ENCODE measurements at regions not wholly inside any gene's neighbourhood (a gene's known extent, or its start where the extent isn't known, plus 50 kb on each side); places are given as distances from the start of the nearest gene placed in this dataset.

DNA sequence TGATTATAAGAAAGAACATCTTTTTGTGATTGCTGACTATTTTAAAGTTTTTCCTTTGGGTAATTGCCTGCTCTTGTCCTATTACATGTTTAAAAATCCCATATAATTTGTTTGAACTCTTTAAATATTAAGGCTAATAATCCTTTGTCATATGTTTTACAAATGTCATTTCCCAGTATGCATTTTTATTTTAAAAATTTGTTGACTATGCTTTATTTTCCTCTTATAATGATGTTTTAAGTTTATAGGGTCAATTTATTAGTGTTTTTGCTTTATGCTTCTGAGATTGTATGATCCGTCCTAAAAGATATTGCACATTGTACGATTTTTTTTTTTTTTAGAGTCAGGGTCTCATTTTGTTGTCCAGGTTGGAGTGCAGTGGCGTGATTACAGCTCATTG lies 297.2 kb downstream of the RNF144B start:
- no peak for DNase-seq (ENCODE audit: low spot score)
- no peak overlapping the region for H3K4me3 ChIP-seq (ENCODE audit: severe bottlenecking)
- no peaks in the 10 kb centered on the region for H3K27me3 ChIP-seq (ENCODE audit: insufficient read depth, poor library complexity, severe bottlenecking)
- H3K9me3 ChIP-seq (ENCODE audit: severe bottlenecking): peaks cover under 1% of the 10 kb centered on the region
- H3K4me1 ChIP-seq (ENCODE audit: insufficient read depth, poor library complexity, severe bottlenecking): no peaks in the 10 kb centered on the region
- ATAC-seq (ENCODE audit: low read depth): no peak
- H3K27ac ChIP-seq (ENCODE audit: poor library complexity, severe bottlenecking): no peak overlapping the region
- no peaks in the 10 kb centered on the region for H3K36me3 ChIP-seq (ENCODE audit: low read depth)
- TF ChIP-seq, protein P1, sequence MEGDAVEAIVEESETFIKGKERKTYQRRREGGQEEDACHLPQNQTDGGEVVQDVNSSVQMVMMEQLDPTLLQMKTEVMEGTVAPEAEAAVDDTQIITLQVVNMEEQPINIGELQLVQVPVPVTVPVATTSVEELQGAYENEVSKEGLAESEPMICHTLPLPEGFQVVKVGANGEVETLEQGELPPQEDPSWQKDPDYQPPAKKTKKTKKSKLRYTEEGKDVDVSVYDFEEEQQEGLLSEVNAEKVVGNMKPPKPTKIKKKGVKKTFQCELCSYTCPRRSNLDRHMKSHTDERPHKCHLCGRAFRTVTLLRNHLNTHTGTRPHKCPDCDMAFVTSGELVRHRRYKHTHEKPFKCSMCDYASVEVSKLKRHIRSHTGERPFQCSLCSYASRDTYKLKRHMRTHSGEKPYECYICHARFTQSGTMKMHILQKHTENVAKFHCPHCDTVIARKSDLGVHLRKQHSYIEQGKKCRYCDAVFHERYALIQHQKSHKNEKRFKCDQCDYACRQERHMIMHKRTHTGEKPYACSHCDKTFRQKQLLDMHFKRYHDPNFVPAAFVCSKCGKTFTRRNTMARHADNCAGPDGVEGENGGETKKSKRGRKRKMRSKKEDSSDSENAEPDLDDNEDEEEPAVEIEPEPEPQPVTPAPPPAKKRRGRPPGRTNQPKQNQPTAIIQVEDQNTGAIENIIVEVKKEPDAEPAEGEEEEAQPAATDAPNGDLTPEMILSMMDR (IDR thresholded peaks at IDR 0.05; ENCODE audit: poor library complexity, severe bottlenecking): no peak

DNA sequence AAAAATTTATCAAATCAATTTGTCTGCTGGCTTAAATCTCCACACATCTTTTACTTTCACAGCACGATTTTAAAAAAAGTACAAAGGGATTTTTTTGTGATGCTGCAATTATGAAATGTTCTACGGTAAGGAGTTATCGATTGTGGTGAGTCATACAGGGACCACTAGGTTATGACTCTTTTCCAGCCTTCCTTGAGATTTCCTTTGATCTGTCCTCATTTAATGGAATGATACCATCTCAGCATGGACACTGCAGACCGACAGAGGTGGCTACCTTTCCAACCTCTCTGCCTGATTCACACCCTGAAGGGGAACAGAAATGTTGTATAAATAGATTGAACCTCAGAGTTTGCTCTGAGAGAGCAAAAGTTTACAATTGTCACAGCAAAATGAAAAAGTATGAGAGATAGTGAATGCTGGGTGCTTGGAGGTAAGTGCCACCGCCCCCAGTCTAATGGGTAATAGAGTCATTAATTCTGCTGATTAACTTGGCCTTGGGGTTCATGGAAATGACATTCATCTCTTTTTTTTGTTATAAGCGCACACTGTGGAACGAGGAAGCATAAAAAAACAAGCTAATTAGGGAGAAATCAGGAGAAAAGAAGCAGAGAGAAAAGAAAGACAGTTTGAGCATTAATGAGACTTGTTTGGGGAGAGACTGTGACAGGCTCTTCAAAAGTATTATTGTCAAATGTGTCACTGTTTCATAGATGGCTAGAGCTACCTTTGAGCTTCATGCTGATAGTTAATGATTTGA lies 306.0 kb downstream of the RNF144B start:
- no peaks in the 10 kb centered on the region for H3K36me3 ChIP-seq (ENCODE audit: low read depth)
- no peaks in the 10 kb centered on the region for H3K27me3 ChIP-seq (ENCODE audit: insufficient read depth, poor library complexity, severe bottlenecking)
- no peak overlapping the region for H3K27ac ChIP-seq (ENCODE audit: poor library complexity, severe bottlenecking)
- DNase-seq (ENCODE audit: low spot score) (no peak), ATAC-seq (ENCODE audit: low read depth) (no peak)
- no peaks in the 10 kb centered on the region for H3K9me3 ChIP-seq (ENCODE audit: severe bottlenecking)
- no peak overlapping the region for H3K4me3 ChIP-seq (ENCODE audit: severe bottlenecking)
- no peaks in the 10 kb centered on the region for H3K4me1 ChIP-seq (ENCODE audit: insufficient read depth, poor library complexity, severe bottlenecking)
- TF ChIP-seq, protein P1 (IDR thresholded peaks at IDR 0.05; ENCODE audit: poor library complexity, severe bottlenecking): no peak

DNA sequence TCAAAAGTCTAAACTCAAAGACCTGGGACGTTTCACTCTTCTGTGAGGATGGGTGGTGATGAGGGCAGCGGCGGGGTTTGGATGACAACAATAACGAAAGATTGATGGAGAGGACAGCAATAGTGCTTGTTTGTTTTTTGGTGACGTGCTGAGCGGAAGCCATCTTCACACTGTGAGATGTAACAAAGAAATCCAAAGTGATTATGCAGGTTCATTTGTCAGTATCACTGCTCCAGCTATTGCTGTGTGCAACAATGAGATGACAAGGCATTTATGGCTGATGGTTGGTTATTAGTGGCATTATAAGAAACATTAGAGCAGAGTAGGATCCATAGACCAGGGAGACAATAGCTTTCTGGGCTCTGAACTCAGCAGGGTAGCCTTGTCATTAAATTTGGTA lies 306.7 kb downstream of the RNF144B start:
- no peak for DNase-seq (ENCODE audit: low spot score)
- no peaks in the 10 kb centered on the region for H3K9me3 ChIP-seq (ENCODE audit: severe bottlenecking)
- no peaks in the 10 kb centered on the region for H3K36me3 ChIP-seq (ENCODE audit: low read depth)
- no peak overlapping the region for H3K27ac ChIP-seq (ENCODE audit: poor library complexity, severe bottlenecking)
- TF ChIP-seq, protein P1 (IDR thresholded peaks at IDR 0.05; ENCODE audit: poor library complexity, severe bottlenecking): no peak
- H3K4me1 ChIP-seq (ENCODE audit: insufficient read depth, poor library complexity, severe bottlenecking): no peaks in the 10 kb centered on the region
- ATAC-seq (ENCODE audit: low read depth): no peak
- no peaks in the 10 kb centered on the region for H3K27me3 ChIP-seq (ENCODE audit: insufficient read depth, poor library complexity, severe bottlenecking)
- no peak overlapping the region for H3K4me3 ChIP-seq (ENCODE audit: severe bottlenecking)

DNA sequence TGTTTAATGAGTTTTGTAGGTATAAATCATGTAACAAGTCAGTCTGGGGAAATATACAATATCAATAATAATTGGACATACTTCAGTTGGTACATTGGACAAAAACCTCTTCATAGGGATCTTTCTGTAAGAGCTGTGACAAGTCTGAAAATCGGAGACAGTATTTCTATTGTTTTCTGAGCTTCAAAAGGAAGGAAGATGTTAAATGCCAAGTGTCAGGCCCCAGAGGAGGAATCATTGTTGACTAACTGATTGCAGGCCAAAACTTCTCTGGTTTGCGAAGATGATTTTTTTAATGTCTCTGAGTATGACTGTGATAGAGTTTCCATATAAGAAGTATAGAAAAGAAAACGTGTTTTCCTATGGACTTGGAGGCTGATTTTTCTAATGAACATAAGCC lies 316.4 kb downstream of the RNF144B start:
- no peaks in the 10 kb centered on the region for H3K4me1 ChIP-seq (ENCODE audit: insufficient read depth, poor library complexity, severe bottlenecking)
- H3K27me3 ChIP-seq (ENCODE audit: insufficient read depth, poor library complexity, severe bottlenecking): peaks cover 9% of the 10 kb centered on the region
- no peak for ATAC-seq (ENCODE audit: low read depth)
- no peak overlapping the region for H3K4me3 ChIP-seq (ENCODE audit: severe bottlenecking)
- H3K27ac ChIP-seq (ENCODE audit: poor library complexity, severe bottlenecking): no peak overlapping the region
- H3K36me3 ChIP-seq (ENCODE audit: low read depth): no peaks in the 10 kb centered on the region
- TF ChIP-seq, protein P1 (IDR thresholded peaks at IDR 0.05; ENCODE audit: poor library complexity, severe bottlenecking): no peak
- no peaks in the 10 kb centered on the region for H3K9me3 ChIP-seq (ENCODE audit: severe bottlenecking)
- no peak for DNase-seq (ENCODE audit: low spot score)

DNA sequence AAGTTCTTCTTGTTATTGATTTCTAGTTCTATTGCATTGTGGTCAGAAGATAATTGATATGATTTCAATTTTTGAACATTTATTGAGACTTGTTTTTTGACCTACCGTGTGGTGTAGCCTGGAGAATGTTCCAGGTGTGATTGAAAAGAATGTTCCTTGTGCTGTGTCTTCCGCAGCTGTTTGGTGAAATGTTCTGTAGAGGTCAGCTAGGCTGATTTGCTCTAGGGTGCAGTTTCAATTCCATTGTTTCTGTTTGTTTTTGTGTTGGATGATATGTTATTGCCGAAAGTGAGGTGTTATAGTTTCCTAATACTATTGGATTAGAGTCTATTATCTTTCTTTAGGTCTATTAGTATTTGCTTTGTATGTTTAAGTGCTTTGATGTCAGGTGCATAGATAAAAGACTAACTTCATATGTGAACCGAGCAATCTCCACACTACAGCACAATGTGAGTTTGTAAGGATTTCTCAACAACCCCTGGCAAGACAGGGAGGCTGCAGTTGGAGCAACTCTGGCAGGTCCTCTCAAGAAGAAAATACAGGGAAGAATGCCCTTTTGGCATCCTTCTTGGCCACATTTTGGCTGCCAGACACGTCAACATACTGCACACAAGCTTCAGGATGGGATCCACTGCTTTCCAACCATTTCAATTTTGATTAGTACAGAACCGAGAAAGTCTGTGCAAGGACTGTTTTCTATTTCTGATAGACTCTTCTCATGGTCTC lies 320.7 kb downstream of the RNF144B start:
- no peak for DNase-seq (ENCODE audit: low spot score)
- no peaks in the 10 kb centered on the region for H3K9me3 ChIP-seq (ENCODE audit: severe bottlenecking)
- no peaks in the 10 kb centered on the region for H3K36me3 ChIP-seq (ENCODE audit: low read depth)
- H3K4me1 ChIP-seq (ENCODE audit: insufficient read depth, poor library complexity, severe bottlenecking): no peaks in the 10 kb centered on the region
- no peak overlapping the region for H3K27ac ChIP-seq (ENCODE audit: poor library complexity, severe bottlenecking)
- H3K4me3 ChIP-seq (ENCODE audit: severe bottlenecking): no peak overlapping the region
- ATAC-seq (ENCODE audit: low read depth): no peak
- TF ChIP-seq, protein P1 (IDR thresholded peaks at IDR 0.05; ENCODE audit: poor library complexity, severe bottlenecking): no peak
- H3K27me3 ChIP-seq (ENCODE audit: insufficient read depth, poor library complexity, severe bottlenecking): peaks cover 12% of the 10 kb centered on the region

All from RWPE2 (cell line).